Bone marrow (tissue), 2 donors: ENCODE measurements at regions not wholly inside any gene's neighbourhood (a gene's known extent, or its start where the extent isn't known, plus 50 kb on each side); places are given as distances from the start of the nearest gene placed in this dataset.

Source experiments
- DNase-seq, 2 donors: peaks; one replicate each; lab custom pipeline; 2025; lab: John Stamatoyannopoulos, UW

DNA sequence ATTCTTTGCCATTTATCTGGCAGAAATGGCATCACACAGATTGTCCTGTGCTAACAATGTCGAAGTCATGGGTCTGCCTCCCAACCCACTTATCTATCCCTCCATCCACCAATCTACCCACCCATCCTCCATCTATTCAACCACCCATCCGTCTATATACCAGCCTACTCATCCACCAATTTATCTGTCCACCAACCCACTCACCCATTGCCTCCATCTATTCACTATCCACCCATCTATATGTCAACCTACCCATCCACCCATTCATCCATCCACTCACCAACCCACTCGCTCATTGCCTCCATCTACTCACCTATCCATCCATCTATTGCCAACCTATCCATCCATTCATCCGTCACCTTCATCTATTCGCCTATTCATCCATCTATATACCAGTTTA lies 521.2 kb downstream of the SHQ1 start:
- DNase-seq, result no peak

DNA sequence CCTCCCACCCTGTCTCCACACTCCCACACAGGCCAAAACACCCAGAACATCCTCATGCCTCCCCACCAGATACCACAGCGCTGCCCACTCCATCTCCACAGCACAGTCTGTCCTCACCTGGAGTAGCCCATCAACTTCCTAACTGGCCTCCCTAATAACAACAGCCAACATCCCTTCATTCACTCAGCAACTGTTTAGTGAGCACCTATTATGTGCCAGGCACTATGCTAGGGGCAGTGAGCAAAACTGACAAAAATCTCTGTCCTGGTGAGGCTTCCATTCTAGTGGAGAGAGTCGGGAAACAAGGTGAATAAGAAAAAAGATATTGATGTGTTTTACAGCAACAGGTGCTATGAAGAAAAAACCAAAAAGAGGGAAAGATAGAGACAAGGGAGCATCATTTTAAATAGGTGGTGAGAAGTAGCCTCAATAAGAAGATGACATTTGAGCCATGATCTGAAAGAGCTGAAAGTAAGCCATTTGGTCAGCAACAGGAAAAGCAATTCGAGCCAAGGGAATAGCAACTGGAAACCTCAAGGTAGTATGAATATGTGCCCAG lies 523.9 kb downstream of the SHQ1 start:
- DNase-seq, result no peak

DNA sequence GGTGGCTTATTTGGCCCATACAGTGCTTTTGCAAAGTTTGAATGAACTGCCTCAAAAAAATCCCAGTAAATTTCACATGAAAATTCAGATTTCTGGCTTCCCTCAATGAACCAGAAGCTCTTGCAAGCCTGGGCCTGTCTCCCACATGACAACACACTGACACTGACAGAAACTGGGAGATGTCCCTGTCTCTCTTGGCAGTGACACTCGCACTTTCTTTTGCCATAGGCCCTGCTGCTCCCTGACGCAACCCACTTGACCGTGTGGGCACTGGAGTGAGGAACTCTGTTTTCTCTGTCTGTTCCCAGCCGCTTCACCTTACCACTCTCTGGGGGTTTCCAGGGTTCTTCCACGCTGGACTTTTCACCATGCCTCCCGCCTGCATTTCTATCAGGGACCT lies 524.5 kb downstream of the SHQ1 start:
- no peak for DNase-seq

DNA sequence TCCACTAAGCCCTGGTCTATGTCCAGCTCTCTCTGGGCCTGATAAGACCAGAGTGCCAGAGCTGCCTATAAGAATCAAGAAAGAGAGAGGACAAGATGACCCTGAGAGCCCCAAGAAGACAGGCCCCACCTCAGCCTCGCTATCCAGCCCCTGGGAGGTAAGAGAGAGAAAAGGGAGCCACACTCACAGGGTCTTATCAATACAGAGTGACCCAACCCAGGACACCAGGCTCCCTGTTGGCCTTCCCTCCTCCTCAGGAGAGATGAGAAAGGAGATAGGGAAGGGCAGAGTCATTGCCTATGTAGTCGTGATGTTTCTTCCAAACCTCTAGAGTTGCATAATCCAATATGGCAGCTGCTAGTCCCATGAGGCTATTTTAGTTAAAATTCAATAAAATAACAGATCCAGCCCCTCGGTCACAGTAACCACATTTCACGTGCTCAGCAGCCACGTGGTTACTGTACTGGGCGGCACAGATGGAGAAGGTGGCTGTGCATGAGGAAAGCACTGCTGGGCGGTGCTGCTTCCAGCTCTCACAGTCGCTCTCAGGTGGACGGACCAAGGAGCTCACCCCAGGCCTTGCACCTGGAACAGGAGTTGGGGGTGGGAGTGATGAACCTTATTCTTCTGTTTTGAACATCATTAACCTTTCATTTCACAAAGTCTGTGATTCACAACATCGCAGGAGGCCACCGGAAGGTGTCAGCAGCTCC lies 525.8 kb downstream of the SHQ1 start:
- no peak for DNase-seq

DNA sequence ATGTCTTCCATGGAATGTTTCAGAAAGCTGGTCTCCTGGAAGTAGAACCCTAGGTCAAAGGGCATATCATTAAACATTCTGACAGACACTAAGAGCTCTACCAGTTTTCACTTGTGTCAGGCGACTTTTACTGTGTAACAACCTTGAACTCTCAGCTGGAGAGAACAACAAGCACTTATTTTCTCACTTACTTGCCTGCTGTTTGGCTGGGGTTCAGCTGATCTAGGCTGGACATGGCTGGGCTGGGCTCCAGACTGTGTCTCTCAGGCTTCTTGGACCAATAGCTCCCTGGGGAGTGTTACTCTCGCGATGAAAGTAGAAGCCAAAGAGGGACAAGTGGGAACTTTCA lies 527.3 kb downstream of the SHQ1 start:
- no peak for DNase-seq

DNA sequence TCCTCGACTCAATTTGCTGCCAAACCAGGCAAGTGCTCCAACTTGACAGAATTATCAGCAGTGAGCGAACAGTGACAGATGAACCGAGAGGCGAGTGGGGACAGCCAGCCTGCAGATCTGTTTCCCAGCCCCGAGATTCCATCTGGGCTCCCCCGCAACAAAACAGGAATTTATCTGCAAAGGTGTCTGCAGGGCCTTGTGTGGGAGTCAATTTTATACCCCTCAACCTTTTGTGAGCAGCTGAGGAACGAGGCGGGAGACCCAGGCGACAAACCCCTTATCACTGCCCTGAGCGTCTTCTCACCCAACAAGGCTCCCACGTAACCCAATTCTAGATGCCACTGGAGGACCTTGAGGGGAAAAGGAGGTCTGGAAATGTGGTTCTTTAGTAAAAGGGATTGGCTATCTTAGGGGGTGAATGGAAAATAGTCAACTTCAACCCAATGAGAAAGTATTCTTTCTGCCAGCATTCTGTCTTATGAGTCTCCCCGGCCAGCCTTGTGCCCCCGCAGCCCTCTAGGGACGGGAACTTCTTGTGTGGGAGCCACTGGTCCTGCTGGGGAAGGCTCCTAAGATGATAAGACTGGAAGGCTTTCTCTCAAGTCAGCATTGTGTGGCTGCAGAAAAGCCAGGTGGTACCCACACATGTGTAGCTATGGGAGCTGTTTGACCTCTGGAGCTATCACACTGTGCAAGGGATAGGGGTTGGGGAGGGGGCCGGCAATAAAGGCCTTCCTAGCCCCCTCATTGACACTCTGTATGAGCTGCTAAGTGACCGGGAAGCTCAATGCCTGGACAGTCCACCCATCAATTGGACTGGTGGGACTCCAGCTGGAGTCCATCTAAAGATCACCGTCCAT lies 527.9 kb downstream of the SHQ1 start:
- DNase-seq, result no peak

DNA sequence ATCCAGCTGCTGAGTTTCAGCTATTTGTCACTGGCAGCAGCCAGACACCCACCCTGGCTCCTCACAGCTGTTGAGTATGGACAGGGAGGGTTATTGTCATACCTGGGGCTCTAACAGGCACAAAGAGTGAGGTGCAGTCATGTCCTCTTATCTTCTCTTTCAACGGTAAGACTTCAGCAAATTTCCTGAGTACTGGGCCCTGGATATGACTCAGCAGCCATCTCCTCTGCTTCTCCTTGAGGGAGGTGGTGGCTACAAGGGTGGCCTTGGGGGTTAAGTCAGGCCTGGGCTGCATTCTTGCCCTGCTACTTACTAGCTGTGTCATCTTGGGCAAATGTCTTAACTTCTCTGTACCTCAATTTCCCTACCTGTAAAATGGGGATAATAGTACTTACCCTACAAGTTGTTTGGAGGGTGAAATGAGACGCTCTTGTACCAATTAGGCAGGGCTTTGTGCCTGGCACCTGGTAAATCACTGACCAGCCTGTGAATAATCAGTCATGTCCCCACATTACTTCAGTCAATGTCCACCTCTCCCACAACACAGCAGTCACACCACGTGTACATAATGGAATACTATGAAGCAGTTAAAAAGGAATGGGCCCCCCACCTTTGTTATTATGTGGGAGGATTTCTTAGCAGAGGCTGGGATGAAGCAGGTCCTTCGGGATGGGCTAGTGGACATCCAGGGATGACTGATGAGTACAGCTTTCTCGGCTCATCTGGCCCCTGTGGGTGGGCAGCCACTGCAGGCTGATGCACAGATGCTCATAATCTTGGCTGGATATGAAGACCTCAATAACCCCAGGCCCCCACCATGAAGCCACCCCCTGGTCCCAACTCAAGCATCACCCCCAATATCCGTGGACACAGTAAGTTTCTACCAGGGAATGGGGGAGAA lies 528.8 kb downstream of the SHQ1 start:
- peak in 1 of 2 donors; percentile 81 for DNase-seq

DNA sequence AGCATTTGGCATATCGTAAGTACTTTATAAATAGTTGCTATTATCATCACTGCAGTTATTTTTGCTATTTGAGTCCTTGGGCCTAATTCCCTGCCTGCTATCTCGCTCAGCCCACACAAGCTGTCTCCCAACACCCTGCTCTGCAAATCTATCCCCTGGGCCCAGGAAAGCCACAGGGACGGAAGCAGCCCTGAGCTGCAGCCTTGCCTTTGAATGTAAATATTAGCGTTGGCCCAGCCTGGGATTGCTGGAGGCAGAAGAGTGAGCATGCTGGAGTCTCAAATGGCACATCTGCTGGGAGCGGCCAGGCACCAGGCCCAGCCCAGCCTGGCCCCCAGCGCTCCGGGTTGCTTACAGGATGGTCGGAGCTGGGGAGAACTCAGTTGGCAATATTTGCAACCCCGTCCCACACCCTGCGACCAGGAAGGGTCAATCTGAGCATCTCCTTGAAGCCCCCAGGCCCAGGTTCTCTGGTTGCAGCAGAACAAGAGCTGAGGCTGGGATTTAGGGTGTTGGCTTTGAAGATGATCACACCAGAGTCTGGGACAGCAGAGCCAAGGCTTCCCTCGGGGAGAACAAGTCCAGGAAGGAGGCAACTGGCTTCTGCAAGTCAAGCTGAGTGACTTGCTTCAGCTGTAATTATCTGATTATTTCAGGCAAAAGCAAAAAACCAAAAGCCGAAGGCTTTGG lies 529.6 kb downstream of the SHQ1 start:
- DNase-seq, result no peak

DNA sequence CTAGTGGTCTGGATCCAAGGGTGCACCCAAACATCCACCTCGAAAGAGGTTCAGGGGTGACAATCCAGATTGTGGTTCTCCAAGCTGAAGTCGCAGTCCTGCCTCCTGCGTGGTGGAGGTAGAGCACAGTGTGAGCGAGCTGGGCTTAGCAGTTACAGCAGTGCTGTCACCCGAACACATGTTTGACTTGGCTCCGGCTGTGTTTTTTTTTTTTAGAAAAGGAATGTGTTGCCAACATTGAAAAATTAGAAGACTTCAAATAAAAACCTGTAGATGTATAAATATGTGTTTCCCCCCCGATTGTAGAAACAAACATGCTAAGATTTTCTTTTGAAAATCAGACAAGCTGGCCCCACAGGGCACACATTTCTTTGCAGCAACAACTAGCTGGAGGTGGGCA lies 530.8 kb downstream of the SHQ1 start:
- no peak for DNase-seq

DNA sequence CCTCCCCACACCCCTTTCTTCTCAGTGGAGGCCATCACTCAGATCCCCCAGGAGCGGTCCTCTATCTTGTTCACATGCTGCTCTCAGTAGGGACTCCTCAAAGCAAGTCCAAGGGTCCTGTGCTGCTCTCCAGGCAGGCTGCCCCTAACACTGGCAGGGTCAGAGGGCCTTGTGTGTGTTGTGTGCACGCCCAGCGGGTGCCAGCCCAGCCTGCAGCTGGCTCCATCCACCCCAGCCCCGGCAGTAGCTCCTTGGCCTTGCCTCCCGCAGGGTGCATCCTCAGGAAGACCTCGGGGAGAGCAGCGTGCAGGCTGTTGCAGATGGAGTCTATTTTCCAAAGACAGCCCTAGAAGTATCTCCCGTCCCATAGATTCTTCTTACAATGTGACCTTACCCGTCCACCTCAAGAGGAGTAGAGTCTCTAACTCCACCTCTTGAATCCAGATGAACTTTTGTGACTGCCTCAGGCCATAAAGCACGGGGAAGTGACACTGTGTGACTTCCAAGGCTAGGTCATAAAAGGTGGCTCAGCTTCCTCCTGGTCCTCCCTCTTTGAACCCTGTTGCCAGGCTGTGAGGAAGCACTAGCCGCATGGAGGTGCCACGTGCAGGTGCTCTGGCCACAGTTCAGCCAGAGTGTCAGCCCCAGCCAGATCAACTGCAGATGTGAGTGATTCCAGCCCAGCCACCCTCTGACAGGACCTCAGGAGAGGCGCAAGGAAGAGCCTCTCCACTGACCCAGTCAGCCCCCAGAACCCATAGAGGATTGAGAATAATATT lies 531.6 kb downstream of the SHQ1 start:
- DNase-seq, result no peak

DNA sequence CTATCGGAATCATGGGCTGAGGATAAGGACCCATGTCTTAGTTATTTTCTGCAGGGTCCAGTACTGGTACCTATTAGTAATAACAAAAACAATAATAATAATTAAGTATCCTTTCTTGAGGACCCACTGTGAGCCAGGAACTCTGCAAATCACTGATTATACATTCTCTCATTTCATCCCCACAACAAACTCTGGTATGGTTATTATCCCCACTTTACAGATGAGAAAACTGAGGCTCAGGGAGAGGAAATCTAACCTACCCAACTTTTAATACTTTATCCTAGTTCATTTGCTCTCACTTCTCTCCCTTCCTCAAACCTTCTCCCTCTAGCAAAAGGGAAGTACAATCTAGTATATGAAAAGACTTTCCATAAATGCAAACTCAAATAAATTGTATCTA lies 528.4 kb upstream of the PROK2 start:
- no peak for DNase-seq

DNA sequence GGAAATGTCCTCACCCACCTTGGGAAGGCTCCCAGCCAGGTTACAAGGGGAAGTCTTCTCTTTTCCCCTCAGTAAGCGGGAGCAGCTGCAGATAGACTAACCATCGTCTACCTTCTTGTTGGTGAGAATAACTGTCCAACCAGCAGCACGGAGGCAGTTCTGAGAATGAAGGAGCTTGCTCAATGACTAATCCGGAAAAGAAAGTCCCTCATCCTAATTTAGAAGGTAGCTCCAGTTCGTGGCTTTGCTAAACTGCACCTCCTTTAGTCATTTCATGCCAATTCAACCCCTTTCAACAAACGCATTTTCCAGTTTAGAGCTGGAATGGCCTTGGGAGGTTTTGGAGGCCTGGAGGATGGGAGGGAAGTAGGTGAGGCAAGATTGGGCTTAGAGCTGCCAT lies 527.4 kb upstream of the PROK2 start:
- DNase-seq, result no peak

DNA sequence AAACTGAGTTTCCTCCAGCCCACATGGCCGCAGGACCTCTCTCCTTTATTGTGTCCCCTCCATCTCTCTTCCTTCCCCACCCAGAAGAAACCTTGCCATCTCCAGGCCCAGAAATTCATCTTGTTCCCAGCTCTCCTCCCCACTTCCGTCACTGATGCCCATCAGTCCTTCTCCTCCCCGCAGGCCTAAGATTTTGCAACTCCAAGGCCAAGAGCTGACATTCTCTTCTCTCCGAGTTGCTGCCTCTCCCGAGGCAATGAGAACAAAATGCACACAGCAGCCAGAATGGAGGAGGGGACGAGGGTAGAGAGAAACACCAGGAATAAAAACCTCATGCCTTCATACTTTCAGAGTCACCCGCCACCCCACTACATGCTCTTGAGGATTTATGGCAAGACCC lies 526.5 kb upstream of the PROK2 start:
- DNase-seq, result no peak

DNA sequence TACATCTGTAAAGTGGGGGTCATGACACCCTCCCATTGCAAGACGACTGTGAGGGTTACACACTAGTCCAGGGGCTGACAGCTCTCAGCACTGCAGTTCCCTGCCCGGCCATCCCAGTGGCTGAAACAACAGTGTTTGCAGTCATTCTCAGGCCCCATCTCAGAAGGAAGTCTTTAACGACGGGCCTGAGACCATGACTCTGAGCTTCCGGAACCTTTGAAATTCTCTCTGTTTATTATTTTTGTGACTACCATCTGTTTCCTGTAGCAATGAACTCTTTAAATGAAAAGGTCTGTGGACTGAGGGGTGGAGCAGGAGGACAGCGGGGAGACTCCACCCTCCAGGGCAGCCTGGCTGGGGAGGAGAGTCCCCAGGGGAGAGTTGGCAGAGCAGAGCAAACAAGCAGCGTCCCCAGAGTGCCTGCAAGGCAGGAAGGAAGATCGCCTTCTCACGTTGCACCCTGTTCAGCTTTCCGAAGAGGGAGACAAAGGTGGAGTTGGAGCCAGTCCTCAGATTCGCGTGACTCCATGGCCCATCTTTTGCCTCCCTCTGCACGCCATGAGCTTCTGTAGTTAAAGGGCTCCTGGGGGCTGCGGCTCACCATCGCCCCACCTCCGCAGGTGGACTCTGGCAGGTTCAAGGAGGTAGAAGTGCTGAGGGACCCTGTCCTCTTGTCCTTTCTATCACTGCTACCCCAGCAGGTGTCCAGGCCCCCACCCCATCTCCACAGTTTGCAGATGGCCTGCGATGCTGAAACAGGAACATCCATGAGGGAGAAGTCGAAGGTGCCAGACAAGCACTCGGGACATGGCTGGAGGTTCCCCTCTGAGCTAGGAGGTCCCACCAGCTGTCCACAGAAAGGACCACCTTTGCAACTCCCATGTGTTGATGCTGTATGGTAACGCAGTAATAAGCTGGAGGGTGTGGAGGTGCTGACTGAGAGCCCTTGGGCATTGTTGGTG lies 525.8 kb upstream of the PROK2 start:
- peak; percentile 44 to 99 for DNase-seq

DNA sequence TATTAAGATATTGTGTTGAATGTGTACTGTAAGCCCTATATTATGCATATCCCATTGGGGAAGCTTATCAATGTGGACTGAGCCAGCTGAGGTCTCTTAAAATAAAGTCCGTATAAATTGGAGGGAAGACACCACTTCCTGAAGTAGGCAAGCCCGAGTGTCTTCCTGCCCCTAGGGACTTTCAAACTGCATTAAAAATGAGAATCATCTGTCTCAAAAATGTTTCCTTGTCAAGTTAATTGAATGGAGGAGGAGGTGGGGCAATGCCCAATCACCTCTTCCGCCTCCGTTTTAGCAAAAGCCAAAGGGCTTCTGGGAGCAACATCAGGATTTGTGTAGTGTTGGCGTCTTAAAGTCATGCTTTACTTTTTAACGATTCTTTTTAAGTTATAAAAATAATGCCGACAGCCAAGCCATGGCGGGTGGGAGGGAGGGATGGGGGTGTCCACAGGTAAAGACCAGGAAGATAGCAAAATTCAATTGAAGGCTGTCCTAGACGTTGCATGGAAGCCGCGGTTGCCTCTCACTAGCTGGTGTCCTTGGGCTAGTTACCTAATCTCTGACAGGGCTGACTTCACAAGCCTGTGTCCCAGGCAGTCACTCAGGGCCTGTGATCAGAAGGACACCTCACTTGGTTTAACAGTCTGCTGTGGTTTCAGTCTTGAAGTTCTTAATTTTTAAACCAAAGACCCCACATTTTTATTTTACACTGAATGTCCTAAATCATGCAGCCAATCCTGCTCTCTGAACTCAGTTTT lies 524.9 kb upstream of the PROK2 start:
- peak in 1 of 2 donors; percentile 28 for DNase-seq

DNA sequence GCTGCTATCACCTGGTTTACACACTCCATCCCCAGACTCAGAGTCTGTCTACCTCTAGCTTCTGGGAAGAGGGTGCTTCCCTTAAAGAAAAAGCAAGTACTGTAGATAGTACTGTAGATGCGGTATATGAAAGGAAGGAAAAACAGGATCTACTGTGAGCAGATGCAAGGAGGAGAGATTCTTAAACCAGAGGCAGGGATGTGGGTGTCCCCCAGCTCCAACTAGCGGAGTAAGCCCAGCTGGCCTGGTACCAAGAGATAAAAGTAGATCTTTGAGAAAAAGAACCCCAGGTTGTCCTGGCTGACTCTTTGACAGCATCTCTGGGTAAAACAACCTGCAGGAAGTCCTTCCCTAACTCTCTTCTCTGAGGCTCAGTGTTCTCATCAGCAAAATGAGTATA lies 523.7 kb upstream of the PROK2 start:
- DNase-seq, result no peak

DNA sequence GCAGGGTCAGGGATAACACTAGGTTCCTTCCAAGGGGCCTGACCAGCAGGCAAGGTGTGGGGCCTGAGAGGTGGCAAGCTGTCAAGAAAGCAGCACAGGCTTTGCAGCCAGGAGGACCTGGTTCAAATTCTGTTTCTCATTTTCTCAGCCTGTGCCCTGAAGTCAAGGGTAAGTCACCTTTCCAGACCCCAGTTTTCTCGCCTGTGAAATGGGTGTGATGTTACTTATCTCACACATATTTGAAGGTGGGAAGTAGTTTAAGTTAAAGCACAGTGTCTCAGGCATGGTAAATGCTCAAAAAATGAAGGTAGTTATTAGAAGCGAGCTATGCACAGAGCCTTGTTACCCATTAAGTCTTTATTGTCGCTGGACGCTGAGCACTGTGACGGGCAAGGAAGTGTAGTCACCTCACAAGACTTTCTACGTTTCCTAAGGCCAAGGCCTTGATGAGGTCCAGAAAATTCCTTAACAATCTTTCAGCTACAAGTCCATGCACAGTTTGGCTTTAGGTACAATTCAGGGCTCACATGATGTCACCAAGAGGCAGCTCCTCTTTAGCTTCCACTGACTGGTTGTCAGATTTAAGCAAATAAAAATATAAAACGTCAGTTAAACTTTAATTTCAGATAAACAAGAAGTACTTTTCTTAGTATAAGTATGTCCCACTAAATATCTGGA lies 522.6 kb upstream of the PROK2 start:
- DNase-seq, result no peak

DNA sequence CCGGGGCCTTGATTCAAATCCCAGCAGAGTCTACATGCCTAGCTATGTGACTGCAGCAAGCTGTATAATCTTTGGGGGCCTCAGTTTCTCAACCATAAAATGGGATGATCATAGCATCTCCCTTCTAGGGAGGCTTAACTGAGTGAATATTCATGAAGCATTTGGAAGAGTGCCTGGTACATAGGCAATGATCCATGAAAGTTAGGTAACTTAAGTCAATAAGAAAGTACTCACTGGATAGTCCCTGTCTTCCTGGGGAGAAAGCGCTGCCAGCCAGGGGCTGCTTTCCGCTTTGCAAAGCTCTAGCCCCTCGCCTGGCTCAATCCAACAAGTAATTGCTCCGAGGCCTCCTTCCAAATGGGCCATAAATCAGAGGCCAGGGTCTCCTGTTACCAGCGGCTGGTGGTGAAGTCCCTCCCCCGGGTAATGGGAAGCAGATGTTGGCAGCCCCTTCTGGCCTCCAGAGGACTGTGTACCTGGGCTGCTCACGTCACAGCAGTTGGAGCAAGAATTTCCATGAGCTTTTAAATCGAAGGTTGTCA lies 521.9 kb upstream of the PROK2 start:
- DNase-seq, result no peak
